ENCODE measurements at regions not wholly inside any gene's neighbourhood (a gene's known extent, or its start where the extent isn't known, plus 50 kb on each side); places are given as distances from the start of the nearest gene placed in this dataset.

DNA sequence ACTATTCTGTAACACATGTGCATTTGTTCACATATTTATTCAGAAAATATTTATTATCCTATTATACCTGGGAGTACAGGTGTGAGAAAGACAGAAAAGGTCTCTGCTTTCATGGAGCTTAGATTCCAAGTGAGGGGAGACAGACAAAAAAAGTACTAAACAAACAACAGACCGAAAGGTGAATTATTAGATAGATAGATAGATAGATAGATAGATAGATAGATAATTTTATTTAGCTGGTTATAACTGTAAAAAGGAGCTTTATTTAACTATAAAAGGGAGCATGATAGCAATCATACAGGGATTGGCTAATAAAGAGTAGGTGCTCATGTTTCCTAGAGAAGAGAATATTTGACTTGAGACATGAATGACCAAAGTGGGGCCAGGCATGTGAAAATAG, 119.4 kb downstream of the TNFSF18 start:
- no peak for TF ChIP-seq CTCF (IDR thresholded peaks at IDR 0.05)
- no peak for TF ChIP-seq EZH2 (IDR thresholded peaks at IDR 0.05)
